Endothelial cell of umbilical vein (primary cell): ENCODE measurements at regions not wholly inside any gene's neighbourhood (a gene's known extent, or its start where the extent isn't known, plus 50 kb on each side); places are given as distances from the start of the nearest gene placed in this dataset.

Source experiments
- BruUV-seq: library from RNA; stranded (reverse); fragments of 400-500 nt; replicated peaks from 2 replicates; lab custom pipeline; 2021; lab: Mats Ljungman, UMichigan
- CTCF ChIA-PET: fragments of 300-600, 350-600 bp; sonication (Branson Sonifier 250); formaldehyde crosslinking; loops from one replicate; lab custom pipeline; 2021; ENCODE audit warnings: antibody characterized with exemption, inconsistent platforms; lab: Charles Lee
- POLR2A ChIA-PET: fragments of 300-600, 350-600 bp; sonication (Branson Sonifier 250); formaldehyde crosslinking; loops from one replicate; lab custom pipeline; 2021; ENCODE audit warnings: antibody characterized with exemption, inconsistent platforms; lab: Charles Lee
- DNase-seq: peaks from one replicate; pipeline ENCODE4 v3.0.0-alpha.2; 2011; ENCODE audit warnings: low read depth, low spot score
- FAIRE-seq: peaks from 2 replicates; lab custom pipeline; 2011; peaks lifted over from hg19 to GRCh38; lab: Jason Lieb, UNC
- H2AFZ ChIP-seq: 2 replicates; pipeline ENCODE4 v1.6.0; 2012; ENCODE audit warnings: low read depth, low read length, control low read depth, inconsistent platforms
- H3K27ac ChIP-seq: 2 replicates; pipeline ENCODE4 v1.5.1; 2011; ENCODE audit warnings: low read depth, mild to moderate bottlenecking, control low read depth, low read length, moderate library complexity; ENCODE audit not compliant: insufficient read depth
- H3K27me3 ChIP-seq, 2 experiments: 2 replicates each; pipeline versions ENCODE4 v1.6.0 to v1.6.1; 2011; ENCODE audit warnings: low read length in 2 of 2, mixed read lengths in 1 of 2; ENCODE audit not compliant: control insufficient read depth in 2 of 2, insufficient read depth in 2 of 2
- H3K36me3 ChIP-seq, 2 experiments: 2 replicates in 1 of 2; 3 replicates in 1 of 2; pipeline ENCODE4 v1.5.1; 2011; ENCODE audit warnings: low read length in 2 of 2, mild to moderate bottlenecking in 1 of 2, moderate library complexity in 1 of 2; ENCODE audit not compliant: control insufficient read depth in 2 of 2, insufficient read depth in 2 of 2; ENCODE audit errors: extremely low read depth in 1 of 2
- H3K4me1 ChIP-seq: 3 replicates; pipeline ENCODE4 v1.5.1; 2011; ENCODE audit warnings: mild to moderate bottlenecking, low read length; ENCODE audit not compliant: control insufficient read depth, insufficient read depth; ENCODE audit errors: extremely low read depth
- H3K4me2 ChIP-seq: 2 replicates; pipeline ENCODE4 v1.6.1; 2011; ENCODE audit warnings: low read length, control low read depth, mixed read lengths; ENCODE audit not compliant: insufficient read depth
- H3K4me3 ChIP-seq, 3 experiments: fragments of 200-600 bp in 1 of 3; sonication (generic), shearing (Covaris generic) in 1 of 3; replicated peaks in 1 of 3; 2 replicates each; pipeline ENCODE4 v1.5.1; 2011 to 2016; ENCODE audit warnings: control low read depth in 3 of 3, low read length in 3 of 3, mild to moderate bottlenecking in 2 of 3, inconsistent platforms in 1 of 3, low read depth in 1 of 3, moderate library complexity in 1 of 3; ENCODE audit not compliant: insufficient read depth in 1 of 3
- H3K79me2 ChIP-seq: 2 replicates; pipeline ENCODE4 v1.6.0; 2012; ENCODE audit warnings: low read length, inconsistent platforms; ENCODE audit not compliant: control insufficient read depth, insufficient read depth
- H3K9ac ChIP-seq: replicated peaks from 2 replicates; pipeline ENCODE3; 2011; ENCODE audit warnings: low read length, control low read depth; ENCODE audit not compliant: insufficient read depth; ENCODE audit errors: extremely low read depth
- H3K9me1 ChIP-seq: replicated peaks from 3 replicates; pipeline ENCODE4 v1.6.0; 2011; ENCODE audit warnings: mild to moderate bottlenecking, low read length; ENCODE audit not compliant: control insufficient read depth, insufficient read depth; ENCODE audit errors: extremely low read depth
- H3K9me3 ChIP-seq: replicated peaks from 2 replicates; pipeline ENCODE4 v1.5.1; 2012; ENCODE audit warnings: low read length, inconsistent platforms; ENCODE audit not compliant: control insufficient read depth, insufficient read depth
- H4K20me1 ChIP-seq: replicated peaks from 2 replicates; pipeline ENCODE3; 2011; ENCODE audit warnings: mild to moderate bottlenecking, low read length; ENCODE audit not compliant: control insufficient read depth, insufficient read depth; ENCODE audit errors: extremely low read depth
- EZH2 ChIP-seq: IDR thresholded peaks from 2 replicates; pipeline ENCODE4 v1.6.1; 2012; ENCODE audit warnings: borderline replicate concordance, low read depth, mild to moderate bottlenecking, moderate library complexity, low read length, inconsistent platforms; ENCODE audit not compliant: severe bottlenecking
- FOS ChIP-seq: IDR thresholded peaks from 2 replicates; pipeline ENCODE4 v1.6.1; 2011; ENCODE audit warnings: mild to moderate bottlenecking, low read length, moderate library complexity, borderline replicate concordance; ENCODE audit not compliant: insufficient read depth
- GATA2 ChIP-seq: IDR thresholded peaks from 2 replicates; pipeline ENCODE4 v1.7.0; 2011; ENCODE audit warnings: low read depth, mild to moderate bottlenecking, moderate library complexity, mixed read lengths, low read length; ENCODE audit not compliant: insufficient read length, insufficient read depth
- JUN ChIP-seq: IDR thresholded peaks from 2 replicates; pipeline ENCODE4 v1.6.1; 2011; ENCODE audit warnings: borderline replicate concordance, low read depth; ENCODE audit not compliant: insufficient read length, insufficient read depth
- MYC ChIP-seq: IDR thresholded peaks from one replicate; pipeline ENCODE4 v1.6.1; 2011; ENCODE audit warnings: mild to moderate bottlenecking, low read depth, low read length
- POLR2A ChIP-seq: IDR thresholded peaks from 2 replicates; pipeline ENCODE4 v1.6.1; 2012; ENCODE audit warnings: low read depth, mild to moderate bottlenecking, control low read depth, low read length
- POLR2AphosphoS5 ChIP-seq: IDR thresholded peaks from 2 replicates; pipeline ENCODE4 v1.6.1; 2012; ENCODE audit warnings: low read depth, mild to moderate bottlenecking, control low read depth, low read length, moderate library complexity; ENCODE audit not compliant: insufficient read depth
- dilution Hi-C: fragments of 300-500 bp; cut with MboI; formaldehyde crosslinking; loops from one replicate; pipeline ENCODE4 v1.15.0; 2019; ENCODE audit warnings: low sequenced_read_pairs; ENCODE audit not compliant: extremely low pct_ligation_motif_present
- intact Hi-C: fragments of 100-400 bp; cut with micrococcal nuclease; formaldehyde crosslinking; loops from one replicate; pipeline ENCODE4 v1.10.0; 2022
- TF ChIP-seq, protein P1 (sequence below): IDR thresholded peaks from 2 replicates; pipeline ENCODE4 v1.6.1; 2011; ENCODE audit not compliant: insufficient read depth, insufficient read length
- TF ChIP-seq, protein P2 (sequence below), 2 donors: IDR thresholded peaks; 1 replicate in 1 of 2; 2 replicates in 1 of 2; pipeline ENCODE4 v1.5.1; 2011; ENCODE audit warnings: low read length in 2 of 2, mild to moderate bottlenecking in 2 of 2, moderate library complexity in 2 of 2, control low read depth in 1 of 2, inconsistent platforms in 1 of 2, low read depth in 1 of 2; ENCODE audit not compliant: insufficient read depth in 1 of 2; ENCODE audit errors: extremely low read depth in 1 of 2

DNA sequence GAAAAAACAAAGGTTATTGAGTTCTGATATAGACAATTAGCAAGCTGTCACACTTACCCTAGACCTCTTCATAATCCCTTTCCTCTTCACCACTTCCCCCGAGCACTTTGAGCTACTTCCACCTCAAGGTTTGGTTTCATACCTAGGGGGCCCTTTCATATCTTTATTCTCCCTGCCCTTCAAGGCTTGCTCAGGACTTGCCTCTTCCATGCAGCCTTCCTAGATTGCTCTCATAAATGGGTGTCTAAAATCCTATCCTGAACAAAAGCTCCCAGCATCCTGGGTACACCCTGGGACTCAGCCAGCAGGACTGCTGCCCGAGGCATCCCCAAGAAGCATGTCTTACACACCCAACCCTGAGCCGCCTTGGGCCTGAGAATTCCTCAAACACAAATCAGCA, 157.3 kb downstream of the C5orf15 start:
- ChIA-PET POLR2A (no interaction called here), CTCF (interaction anchor here (0.9 kb wide), 1 partner anchor 11 kb away, joined by 3 read pairs; no protein-coding TSS in a partner anchor)
- H3K9ac ChIP-seq, result no peak overlapping the region
- H3K4me3 ChIP-seq, result no peak overlapping the region
- no TSS peak for BruUV-seq
- TF ChIP-seq, protein P1, sequence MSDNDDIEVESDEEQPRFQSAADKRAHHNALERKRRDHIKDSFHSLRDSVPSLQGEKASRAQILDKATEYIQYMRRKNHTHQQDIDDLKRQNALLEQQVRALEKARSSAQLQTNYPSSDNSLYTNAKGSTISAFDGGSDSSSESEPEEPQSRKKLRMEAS, result no peak
- TF ChIP-seq POLR2AphosphoS5 (no peak), GATA2 (no peak), JUN (no peak), EZH2 (no peak), MYC (no peak), FOS (no peak), POLR2A (no peak)
- TF ChIP-seq, protein P2, sequence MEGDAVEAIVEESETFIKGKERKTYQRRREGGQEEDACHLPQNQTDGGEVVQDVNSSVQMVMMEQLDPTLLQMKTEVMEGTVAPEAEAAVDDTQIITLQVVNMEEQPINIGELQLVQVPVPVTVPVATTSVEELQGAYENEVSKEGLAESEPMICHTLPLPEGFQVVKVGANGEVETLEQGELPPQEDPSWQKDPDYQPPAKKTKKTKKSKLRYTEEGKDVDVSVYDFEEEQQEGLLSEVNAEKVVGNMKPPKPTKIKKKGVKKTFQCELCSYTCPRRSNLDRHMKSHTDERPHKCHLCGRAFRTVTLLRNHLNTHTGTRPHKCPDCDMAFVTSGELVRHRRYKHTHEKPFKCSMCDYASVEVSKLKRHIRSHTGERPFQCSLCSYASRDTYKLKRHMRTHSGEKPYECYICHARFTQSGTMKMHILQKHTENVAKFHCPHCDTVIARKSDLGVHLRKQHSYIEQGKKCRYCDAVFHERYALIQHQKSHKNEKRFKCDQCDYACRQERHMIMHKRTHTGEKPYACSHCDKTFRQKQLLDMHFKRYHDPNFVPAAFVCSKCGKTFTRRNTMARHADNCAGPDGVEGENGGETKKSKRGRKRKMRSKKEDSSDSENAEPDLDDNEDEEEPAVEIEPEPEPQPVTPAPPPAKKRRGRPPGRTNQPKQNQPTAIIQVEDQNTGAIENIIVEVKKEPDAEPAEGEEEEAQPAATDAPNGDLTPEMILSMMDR (IDR thresholded peaks at IDR 0.05; ENCODE audit: extremely low read depth in 1 of 2, insufficient read depth in 1 of 2, low read depth in 1 of 2, low read length in 2 of 2), result no peak
- peaks cover 2 to 28% of the 10 kb centered on the region in 2 experiments for H3K27me3 ChIP-seq
- dilution Hi-C loops, result no loop called here
- no peaks in the 10 kb centered on the region for H3K9me1 ChIP-seq
- no peak for DNase-seq
- H3K9me3 ChIP-seq, result no peaks in the 10 kb centered on the region
- peaks cover 3% of the 10 kb centered on the region for H3K4me1 ChIP-seq
- no peaks in the 10 kb centered on the region for H4K20me1 ChIP-seq
- FAIRE-seq, result no peak
- H3K79me2 ChIP-seq, result no peaks in the 10 kb centered on the region
- H3K36me3 ChIP-seq, result no peaks in the 10 kb centered on the region
- no peak overlapping the region for H3K4me2 ChIP-seq
- no peak overlapping the region for H3K27ac ChIP-seq
- intact Hi-C loops, result no loop called here
- H2AFZ ChIP-seq, result no peak overlapping the region
